ENCODE measurements at regions not wholly inside any gene's neighbourhood (a gene's known extent, or its start where the extent isn't known, plus 50 kb on each side); places are given as distances from the start of the nearest gene placed in this dataset.
"Not testable (repeated sequence)": the region's sequence is repeated elsewhere in the genome, so short reads cannot be mapped to it uniquely, and the experiment has no call there.

DNA sequence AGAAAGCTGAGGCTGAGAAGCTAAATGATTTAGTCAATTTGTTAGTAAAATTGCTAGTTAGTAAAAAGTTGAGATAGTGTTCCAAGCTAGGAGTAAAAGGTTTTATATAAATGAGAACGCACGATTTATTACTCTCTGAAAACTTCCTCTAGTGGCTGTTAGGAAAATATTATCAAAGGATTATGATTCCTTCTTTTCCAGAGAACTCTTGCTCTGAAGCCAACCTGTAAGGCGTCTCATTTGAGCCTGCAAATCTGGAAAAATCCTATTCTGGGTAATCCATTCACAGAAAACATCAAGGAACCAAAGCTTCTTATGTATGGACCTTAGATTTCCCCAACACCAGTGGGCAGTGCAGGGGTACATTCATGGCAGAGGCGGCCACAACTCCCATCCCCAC, 252.7 kb downstream of the SOD2 start:
- no peak for DNase-seq

DNA sequence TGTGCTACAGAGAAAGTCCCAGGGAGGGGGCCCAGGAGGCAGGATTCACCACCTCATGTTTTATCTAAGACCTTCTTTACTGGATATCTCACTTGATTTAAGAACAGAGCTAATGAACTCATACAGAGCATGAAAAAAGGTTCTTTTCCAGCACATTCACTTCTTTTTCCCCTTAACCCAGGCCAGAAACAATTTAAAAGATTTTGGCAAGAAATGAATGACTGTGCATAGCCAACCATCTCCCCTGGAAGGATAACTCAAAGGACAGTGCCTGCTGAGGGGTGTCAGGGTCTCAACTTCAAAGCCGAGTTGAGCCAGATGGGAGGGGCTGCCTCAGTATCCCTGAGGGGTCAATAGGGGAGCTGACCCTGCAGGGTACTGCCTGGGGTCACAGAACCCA, 253.4 kb downstream of the SOD2 start:
- no peak for DNase-seq

DNA sequence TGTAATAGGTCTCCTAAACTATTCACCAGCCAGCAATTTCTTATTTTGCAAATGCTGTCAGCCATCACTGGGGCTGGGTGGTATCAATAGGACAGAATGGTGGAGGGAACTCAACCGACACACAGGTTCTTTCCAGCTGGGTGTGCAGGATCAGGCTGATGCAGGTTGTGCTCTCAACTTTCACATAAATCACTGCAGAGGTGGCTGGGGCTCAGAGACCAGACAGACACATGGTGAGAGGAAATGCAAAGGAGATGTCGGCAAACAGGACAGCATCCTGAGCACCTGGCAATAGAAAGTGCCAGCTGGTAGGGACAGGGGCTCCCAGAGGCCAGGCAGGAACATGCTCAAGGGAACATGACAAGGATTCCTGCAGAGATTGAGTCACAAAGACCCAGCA, 254.9 kb downstream of the SOD2 start:
- no peak for DNase-seq

DNA sequence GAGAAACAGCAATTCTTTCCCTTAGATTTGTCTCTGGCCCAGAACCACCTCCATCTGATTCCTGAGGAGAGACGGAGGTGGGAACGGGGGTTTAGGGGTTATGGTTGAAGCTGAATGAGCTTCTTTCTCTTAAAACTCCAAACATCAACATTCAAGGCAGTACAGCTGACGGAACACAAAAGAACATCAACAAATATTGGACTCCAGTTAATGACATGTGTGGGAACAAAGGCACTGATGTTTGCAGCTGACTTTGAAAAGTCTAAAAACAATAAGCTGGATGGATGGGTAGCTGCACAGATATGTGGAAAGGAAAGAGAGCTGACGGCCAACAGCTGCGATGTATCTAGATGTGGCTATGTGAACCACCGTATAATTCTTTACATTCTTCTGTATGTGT, 256.5 kb downstream of the SOD2 start:
- DNase-seq: no peak

DNA sequence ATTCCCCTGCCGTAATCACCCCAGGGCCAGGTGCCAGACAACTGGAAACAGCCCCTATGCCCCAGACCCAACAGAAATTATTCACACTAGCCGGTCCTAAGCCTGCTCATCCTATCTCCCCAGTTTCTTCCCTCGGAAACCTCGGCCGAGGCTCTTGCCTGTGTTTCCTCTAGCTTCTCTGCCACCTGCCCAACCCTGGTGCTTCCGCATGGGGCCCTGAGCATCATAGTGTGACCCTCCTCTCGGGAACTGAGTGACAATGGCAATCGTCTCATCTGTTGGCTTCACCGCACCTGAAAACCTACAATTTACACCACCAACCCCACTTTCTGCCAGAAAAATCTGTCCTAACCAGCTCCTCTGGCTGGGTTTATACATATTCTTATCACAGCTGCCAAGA, 257.3 kb downstream of the SOD2 start:
- DNase-seq: no peak

DNA sequence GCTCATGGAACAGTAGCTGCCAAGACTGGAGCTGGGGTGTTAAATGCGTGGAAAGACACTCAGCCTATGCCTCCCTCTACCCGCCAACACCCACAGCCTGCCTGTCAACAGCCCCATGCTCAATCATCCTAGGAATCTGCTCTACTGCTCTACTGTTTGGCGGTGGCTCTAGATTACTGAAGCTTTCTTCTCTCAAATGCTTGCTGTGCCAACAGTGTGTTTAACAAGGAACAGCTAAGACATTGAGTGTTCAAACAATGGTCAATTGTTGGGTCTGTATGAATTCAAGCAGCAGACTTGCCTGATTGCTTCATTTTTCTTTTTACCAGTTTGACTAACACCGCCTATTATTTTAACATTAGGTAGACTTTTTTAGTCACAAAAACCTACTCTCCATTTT, 258.6 kb downstream of the SOD2 start:
- no peak for DNase-seq

DNA sequence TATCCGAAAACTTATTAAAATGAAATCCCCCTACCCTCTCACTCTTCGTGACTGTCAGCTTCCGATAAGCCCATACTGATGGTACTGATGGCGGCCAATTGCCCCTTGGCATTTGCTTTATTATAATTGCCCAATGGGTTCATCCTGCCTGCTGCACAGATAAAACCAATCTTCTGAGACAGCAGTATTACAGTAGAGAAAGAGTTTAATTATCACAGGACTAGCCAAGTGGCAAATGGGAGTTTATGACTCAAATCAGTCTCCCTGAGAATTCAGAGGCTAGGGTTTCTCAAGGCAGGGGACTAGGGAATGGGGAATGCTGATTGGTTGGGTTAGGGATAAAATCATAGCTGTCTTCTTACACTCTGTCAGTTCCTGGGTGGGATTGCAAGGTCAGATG, 259.5 kb downstream of the SOD2 start:
- no peak for DNase-seq

DNA sequence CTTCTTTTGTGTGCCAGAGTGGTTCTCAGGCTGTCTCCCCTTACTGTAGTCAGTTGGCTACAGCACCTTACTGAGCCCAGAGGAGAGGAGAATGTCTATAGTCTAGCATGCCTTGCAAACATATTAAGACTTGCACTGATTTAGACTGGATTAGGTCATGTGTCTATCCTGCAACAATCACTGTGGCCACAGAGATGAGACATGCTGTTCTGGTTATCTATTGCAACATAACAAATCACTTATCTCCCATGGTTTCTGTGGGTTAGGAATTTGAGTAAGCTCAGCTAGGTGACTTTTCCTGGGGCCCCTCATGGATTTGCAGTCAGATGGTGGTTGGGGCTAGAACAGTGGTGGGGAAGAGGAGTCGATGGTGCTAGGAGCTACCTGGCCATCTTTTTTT, 261.3 kb downstream of the SOD2 start:
- DNase-seq: no peak

DNA sequence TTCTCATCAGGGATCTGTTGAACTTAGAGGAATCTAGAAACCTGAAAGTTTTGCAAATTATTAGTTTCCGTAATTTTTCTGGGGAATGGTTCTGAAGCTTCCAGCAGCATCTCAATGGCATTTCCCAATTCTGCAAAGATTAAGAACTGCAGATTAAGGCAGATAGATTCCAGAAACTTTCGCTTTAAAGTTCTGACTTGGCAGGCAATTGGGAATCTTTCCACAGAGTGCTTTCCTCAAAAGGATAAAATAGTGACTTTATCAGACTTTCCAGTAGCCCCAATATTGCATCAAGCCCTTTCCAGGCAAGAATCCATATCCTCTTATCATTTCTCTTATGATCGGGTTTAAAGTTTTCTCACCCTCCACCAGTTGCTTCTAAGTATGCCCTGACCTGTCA, 261.1 kb downstream of the FNDC1 start:
- no peak for DNase-seq

DNA sequence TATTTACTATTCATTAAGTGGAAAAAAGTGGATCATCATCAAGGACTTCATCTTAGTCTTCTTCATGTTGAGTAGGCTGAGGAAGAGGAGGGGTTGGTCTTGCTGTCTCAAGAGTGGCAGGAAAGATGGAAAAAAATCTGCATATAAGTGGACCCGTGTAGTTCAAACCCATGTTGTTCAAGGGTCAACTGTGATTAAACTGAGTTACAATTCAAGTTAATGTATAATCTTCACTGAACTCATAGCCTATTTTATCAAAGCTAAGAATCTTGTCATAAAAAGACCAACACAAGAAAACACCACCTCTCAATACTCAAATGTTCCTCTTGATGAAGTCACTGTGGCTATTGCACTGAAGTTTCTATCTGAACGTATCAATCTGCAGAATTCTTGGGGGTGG, 260.2 kb downstream of the FNDC1 start:
- DNase-seq: no peak

DNA sequence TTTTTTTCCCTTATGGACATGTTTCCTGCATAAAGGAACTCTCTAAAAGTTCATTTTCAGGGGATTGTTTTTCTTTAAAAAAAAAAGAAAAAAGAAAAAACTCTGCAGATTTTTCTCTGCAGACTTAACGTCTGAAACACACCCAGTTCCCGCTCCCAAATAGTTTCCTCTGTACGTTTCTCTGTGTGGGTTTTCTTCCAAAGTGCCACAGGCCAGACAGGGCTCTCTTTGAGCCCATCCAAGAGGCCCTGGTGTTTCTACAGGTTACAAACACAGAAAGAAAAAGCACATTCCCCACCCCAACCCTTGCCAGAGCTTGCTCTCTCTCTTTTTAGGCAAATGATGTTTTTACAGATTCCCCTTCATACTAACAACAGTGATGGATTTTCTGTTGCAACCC, 258.6 kb downstream of the FNDC1 start:
- DNase-seq: no peak

DNA sequence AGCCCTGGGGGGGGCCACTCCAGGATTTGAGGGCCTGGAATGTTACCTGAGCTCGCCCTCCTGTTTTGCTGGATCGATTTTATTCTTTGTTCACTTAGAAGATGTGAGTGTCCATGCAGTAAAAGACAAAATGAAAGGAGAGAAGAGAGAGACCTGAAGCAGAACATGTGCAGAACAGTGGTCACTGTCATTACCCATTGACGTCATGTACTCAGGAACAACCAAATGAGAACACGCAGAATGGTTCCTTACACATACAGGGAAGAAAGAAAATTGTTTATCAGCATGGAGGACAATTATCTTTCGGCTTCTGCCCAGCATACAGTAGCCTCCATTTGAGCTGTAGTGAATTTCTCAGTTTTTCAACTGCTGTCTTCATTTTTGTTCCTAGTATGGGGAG, 258.1 kb downstream of the FNDC1 start:
- DNase-seq: no peak

DNA sequence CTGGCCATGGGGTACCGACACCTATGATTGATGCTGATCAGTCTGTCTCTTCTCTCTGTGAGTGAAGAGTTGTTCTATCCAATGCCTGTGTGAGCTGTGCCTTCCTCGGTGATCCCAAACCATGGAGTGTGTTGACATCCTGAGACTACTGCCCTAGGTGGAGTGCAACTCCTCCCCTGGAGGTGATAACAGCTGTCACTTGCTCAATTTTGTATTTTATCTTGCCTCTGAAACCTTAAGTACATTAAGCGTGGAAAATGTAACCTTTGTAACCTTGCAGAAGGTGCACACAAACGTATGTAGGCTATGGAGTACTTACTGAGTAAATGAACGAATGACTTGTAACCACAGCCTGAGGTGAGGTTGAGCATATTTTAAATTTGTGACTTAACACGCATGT, 256.2 kb downstream of the FNDC1 start:
- DNase-seq: no peak

DNA sequence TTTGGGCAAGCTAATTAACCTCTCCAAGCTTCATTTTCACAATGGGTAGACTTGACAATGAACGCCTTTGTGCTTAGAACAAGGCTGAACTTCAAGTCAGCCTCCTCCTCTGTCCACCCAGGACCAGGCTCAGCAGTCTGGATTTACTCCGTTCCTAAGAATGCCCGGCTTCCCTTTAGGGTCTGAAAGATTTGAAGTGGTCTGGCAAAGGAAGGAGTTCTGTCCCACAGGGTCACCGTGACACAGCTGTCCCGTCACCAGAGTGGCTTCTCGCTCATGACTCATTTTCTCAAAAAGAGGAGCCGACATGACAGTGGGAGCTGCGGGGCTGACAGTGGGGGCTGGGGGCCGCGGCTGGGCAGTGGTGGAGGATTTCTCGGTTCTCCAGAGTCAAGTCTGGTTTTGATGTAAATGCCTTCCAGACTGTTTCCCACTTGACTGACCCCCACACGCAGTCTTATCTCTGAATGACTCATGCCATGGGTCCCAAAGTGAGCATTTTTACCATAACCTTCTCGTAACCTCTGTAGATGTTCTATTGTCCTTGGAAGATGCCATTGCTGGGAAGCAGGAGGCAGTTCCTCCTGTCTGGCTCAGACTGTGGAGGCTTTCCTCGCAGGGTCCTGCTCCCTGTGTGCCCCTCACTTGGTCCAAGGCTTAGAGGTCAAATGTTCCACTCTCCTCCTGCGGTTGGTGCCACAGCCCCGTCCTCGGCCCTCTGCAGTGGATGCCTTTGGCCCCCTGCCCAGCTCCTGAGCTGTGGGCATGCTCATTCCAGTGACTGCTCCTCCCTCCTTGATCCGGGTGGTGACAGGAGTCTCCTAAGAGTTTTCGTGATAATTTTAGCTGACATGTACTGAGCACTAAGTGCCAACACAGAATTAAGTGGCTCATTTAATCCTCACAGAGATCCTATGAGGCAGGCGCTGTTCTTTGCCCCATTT, 253.1 kb downstream of the FNDC1 start:
- DNase-seq: no peak

DNA sequence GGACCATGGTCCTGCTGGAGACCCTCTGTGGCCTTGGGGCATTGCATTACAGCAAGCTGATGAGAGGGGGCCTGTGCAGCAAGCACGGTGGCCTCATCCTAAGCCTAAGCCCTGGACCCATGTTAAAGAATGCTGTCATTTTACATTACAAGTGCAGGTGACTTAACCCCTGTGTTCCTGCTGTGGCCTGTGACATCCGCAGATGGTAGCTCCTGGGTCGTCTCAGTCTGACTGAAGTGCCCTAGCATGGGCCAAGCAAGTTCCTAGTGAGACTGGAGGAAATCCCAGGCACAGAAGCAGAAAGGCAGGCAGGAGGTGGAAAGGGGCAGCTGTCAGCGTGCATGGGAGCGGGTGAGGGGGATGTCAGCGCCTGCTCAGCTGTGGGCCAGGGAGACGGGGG, 252.4 kb downstream of the FNDC1 start:
- DNase-seq: no peak

DNA sequence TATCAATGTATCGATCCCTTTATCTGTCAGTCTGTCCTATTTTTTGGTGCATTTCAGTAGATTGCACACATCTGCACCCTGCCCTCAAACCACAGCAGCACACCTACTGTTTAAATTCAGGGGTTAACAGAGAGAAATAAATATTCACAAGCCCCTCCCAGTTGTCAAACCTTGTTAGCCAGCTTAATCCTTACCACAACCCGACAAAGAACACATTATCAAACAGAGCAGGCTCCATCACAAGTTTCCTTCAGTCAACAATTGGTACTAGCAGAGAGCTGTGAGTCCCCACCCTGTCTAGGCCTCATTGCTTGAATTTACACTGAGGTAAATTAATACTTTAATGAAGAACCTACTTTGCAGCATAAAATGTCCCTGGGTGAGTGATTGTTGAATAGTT, 249.8 kb downstream of the FNDC1 start:
- no peak for DNase-seq

DNA sequence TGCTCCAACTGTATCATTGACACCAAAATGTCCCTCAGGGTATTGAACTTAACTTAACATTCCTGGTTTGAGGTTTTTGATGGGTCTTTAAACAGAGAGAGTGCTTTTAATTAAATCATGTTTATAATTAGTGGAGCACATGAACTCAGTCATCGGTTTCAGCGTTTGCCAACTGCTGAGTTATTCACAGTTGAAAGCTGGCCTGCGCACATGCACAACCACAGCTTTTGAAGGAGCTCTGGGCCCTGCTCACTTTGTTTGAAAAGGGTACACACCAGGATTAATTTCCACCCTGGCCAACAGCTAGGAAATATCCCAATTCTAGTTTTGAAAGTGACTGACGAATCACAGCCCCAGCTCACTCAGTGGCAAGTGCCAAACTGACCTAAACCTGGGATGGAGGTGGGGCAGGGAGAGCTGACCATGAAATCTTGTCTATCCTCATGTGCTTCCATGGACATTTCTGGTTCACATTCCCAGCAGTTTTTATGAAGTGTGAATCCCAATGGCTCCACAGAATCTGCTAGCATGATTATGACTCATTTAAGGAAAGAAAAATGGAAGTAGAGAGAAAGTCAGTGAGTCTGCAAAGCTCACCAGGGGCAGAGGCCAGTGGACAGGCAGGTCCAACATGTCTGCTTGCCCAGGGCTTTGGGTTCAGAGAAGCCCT, 247.8 kb downstream of the FNDC1 start:
- DNase-seq: no peak

DNA sequence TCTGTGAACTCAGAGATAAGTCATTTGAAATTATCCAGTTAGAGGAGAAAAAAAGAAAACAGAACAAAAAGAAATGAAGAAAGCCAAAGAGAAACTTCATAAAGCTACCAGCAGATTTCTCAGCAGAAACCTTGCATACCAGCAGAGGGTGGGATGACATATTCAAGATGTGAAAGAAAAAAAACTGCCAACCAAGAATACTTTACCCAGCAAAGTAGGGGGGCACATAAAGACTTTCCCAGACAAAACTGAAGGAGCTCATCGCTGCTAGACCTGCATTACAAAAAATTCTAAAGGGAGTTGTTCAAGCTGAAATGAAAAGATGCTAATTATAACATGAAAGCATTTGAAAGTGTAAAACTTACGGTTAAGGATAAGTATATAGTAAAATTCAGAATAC, 246.3 kb downstream of the FNDC1 start:
- DNase-seq: no peak

DNA sequence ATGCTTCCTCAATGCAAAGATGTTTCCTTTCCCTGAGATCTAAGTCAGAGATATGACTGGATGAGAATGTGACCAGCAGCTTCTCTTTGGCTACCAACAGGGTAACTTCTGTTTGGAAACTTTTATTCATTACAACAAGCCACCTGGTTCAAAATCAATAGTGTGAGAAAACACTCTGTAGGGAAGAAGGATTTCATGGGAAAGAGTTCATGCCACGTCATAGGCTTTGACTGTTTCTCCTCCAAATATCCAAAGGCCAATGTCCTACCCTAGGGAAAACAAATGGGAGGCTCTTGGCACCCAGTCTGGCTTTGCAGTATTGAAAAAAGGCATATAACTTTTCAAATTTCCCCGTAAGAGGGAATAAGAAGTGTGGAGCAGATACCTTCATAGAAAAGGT, 245.5 kb downstream of the FNDC1 start:
- DNase-seq: no peak

DNA sequence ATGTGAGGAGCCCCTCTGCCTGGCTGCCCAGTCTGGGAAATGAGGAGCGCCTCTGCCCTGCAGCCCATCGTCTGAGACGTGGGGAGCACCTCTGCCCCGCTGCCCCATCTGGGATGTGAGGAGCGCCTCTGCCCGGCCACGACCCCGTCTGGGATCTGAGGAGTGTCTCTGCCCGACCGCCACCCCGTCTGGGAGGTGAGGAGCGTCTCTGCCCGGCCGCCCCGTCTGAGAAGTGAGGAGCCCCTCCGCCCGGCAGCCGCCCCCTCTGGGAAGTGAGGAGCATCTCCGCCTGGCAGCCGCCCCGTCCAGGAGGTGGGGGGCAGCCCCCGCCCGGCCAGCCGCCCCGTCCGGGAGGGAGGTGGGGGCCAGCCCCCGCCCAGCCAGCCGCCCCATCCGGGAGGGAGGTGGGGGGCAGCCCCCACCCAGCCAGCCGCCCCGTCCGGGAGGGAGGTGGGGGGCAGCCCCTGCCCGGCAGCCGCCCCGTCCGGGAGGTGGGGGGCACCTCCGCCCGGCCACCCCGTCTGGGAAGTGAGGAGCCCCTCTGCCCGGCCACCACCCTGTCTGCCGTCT, 238.1 kb downstream of the FNDC1 start:
- not testable (repeated sequence) for DNase-seq

DNA sequence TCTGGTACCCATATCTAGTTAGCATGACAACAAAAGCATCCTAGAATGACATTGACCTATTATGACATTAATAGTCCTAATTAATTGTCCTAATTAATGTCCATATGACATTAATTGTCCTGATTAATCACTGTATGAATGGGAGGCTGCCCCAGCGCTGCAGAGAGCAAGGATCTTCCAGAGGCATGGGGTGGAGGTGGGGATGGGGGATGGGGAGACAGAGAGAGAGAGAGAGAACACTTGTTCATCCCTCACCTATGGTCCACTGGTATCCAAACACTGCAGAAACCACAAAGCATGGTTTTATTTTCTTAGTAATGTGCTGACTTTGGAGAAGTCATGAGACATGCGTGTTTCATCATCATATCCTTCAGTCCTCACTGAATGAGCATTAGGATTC, 235.1 kb downstream of the FNDC1 start:
- DNase-seq: no peak

DNA sequence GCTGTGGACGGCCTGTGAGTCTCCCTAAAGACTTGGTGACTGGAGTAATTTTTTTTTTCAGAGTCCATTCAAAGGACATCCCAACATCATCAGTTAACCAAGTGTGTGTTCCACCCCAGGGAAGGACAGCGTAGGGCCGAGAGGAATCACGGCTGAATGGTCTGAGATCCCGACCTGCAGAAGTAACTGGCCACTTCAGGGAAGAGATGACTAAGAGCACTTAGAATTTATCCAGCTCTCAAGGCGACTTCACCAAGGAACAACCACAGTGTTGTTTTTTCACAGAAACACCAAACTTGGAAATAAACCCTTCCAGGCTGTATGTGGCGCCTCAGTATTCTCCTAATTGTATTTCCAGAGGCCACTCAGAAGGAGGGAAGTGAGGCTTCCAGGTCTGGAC, 231.6 kb downstream of the FNDC1 start:
- DNase-seq: no peak

DNA sequence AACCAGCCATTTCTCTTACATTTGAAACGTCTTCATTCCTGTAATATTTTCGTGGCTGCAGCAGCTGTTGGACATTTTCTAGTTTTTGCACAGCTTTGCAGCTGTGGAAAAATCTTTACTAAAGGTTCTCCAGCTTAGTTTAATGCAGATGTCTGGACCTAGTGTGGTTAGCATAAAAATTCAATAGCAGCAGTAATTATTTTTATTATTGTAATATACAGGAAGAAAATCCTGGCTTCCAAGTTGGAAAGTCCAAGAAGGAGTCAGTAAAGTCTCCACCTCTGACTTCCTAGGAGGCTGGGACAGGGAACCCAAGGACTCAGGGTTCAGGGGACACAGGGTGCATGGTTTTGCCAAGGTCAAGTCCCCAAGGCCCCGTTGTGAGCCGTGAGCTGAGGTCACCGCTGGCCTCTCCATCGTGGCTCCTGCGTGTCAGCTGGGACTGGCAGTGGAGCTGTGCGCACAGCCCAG, 230.6 kb downstream of the FNDC1 start:
- DNase-seq: no peak

DNA sequence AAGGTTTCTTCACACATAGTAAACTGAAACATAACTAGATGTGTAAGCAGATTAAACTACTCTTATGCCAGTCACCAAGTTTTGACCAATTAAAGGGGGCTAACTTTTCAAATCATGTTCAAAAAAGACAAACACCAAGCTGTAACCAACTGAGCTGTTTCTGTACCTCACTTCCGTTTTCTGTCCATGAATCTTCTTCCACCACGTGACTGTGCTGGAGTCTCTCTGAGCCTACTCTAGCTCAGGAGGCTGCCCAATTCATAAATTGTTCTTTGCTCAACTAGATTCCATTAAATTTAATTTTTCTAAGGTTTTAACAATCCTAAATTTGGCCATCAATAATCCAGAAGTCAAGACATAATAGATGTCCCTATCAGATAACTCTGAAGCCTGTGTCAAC, 229.4 kb downstream of the FNDC1 start:
- no peak for DNase-seq

All from dermis blood vessel endothelial cell (primary cell).